GM18907 (cell line): ENCODE measurements at regions not wholly inside any gene's neighbourhood (a gene's known extent, or its start where the extent isn't known, plus 50 kb on each side); places are given as distances from the start of the nearest gene placed in this dataset.
A peak's percentile ranks its signal among the peaks of the same experiment; 100 is the strongest.

Experiments used
- ATAC-seq: cut with Tn5 transposase; IDR thresholded peaks from one replicate; pipeline ENCODE4 v1.9.1; 2021; ENCODE audit warnings: mild to moderate bottlenecking, moderate library complexity; ENCODE audit not compliant: unreplicated experiment

- ATAC-seq = no peak
Measured at GRCh38 chr6:119908157-119908556, 558.6 kb upstream of the MAN1A1 start.

- no peak for ATAC-seq
Measured at GRCh38 chr6:119902681-119903080, 553.1 kb upstream of the MAN1A1 start.

- ATAC-seq = no peak
Measured at GRCh38 chr6:119896806-119897205, 547.2 kb upstream of the MAN1A1 start.

GRCh38 chr6:119895626-119896025 is 546.1 kb upstream of the MAN1A1 start:
- ATAC-seq = no peak

- no peak for ATAC-seq
Measured at GRCh38 chr6:119894811-119895210, 545.2 kb upstream of the MAN1A1 start.

- no peak for ATAC-seq
Measured at GRCh38 chr6:119891644-119892043, 542.1 kb upstream of the MAN1A1 start.

- no peak for ATAC-seq
Measured at GRCh38 chr6:119891206-119891605, 541.6 kb upstream of the MAN1A1 start.

GRCh38 chr6:119890470-119890869 is 540.9 kb upstream of the MAN1A1 start:
- ATAC-seq = no peak

- ATAC-seq = no peak
Measured at GRCh38 chr6:119887666-119888065, 538.1 kb upstream of the MAN1A1 start.

- ATAC-seq = no peak
Measured at GRCh38 chr6:119881416-119881815, 531.9 kb upstream of the MAN1A1 start.

- no peak for ATAC-seq
Measured at GRCh38 chr6:119880840-119881239, 531.3 kb upstream of the MAN1A1 start.

GRCh38 chr6:119879731-119880130 is 530.2 kb upstream of the MAN1A1 start:
- no peak for ATAC-seq

GRCh38 chr6:119874381-119874780 is 524.8 kb upstream of the MAN1A1 start:
- ATAC-seq = no peak

GRCh38 chr6:119873107-119873506 is 523.5 kb upstream of the MAN1A1 start:
- no peak for ATAC-seq

GRCh38 chr6:119871520-119871919 is 522.0 kb upstream of the MAN1A1 start:
- ATAC-seq = no peak

GRCh38 chr6:119865466-119866350 is 516.1 kb upstream of the MAN1A1 start:
- no peak for ATAC-seq

GRCh38 chr6:119862719-119863118 is 513.2 kb upstream of the MAN1A1 start:
- ATAC-seq = no peak

GRCh38 chr6:119858901-119859300 is 509.3 kb upstream of the MAN1A1 start:
- no peak for ATAC-seq

- ATAC-seq = peak; percentile 88
Measured at GRCh38 chr6:119856136-119856535, 506.6 kb upstream of the MAN1A1 start.

GRCh38 chr6:119848696-119849095 is 499.1 kb upstream of the MAN1A1 start:
- ATAC-seq = no peak

- ATAC-seq = no peak
Measured at GRCh38 chr6:119845161-119845560, 495.6 kb upstream of the MAN1A1 start.

- ATAC-seq = no peak
Measured at GRCh38 chr6:119844387-119844786, 494.8 kb upstream of the MAN1A1 start.

GRCh38 chr6:119842191-119842590 is 492.6 kb upstream of the MAN1A1 start:
- no peak for ATAC-seq
